Vagina (tissue), 2 donors: ENCODE measurements at regions not wholly inside any gene's neighbourhood (a gene's known extent, or its start where the extent isn't known, plus 50 kb on each side); places are given as distances from the start of the nearest gene placed in this dataset.
"Not testable (repeated sequence)": the region's sequence is repeated elsewhere in the genome, so short reads cannot be mapped to it uniquely, and the experiment has no call there.

Source experiments
- DNase-seq, 2 donors: peaks; one replicate each; pipeline ENCODE4 v3.0.0-alpha.2; 2017; ENCODE audit errors: extremely low spot score in 2 of 2
- H3K27ac ChIP-seq: fragments of 200-600 bp; sonication (generic); one replicate; pipeline ENCODE4 v1.5.1; 2019
- H3K27me3 ChIP-seq: fragments of 200-600 bp; sonication (generic); one replicate; pipeline ENCODE4 v1.5.1; 2019
- H3K36me3 ChIP-seq, 2 donors: fragments of 200-600 bp; sonication (generic); one replicate each; pipeline ENCODE4 v1.5.1; 2017 to 2019
- H3K4me1 ChIP-seq: fragments of 200-600 bp; sonication (generic); one replicate; pipeline ENCODE4 v1.5.1; 2019
- H3K4me3 ChIP-seq, 2 donors: fragments of 200-600 bp; sonication (generic); 1 replicate in 1 of 2; 2 replicates in 1 of 2; pipeline ENCODE4 v1.5.1; 2016 to 2019
- H3K9me3 ChIP-seq: fragments of 200-600 bp; sonication (generic); one replicate; pipeline ENCODE4 v1.5.1; 2019
- CTCF ChIP-seq, 3 experiments: fragments of 450-650 bp in 2 of 3; fragments of 200-600 bp in 1 of 3; sonication (generic) in 1 of 3; IDR thresholded peaks; one replicate each; pipeline ENCODE4 v1.5.1; 2017 to 2019; ENCODE audit warnings: antibody characterized with exemption in 3 of 3, mild to moderate bottlenecking in 2 of 3, moderate library complexity in 2 of 3
- POLR2A ChIP-seq, 2 donors: fragments of 450-650 bp; IDR thresholded peaks; one replicate each; pipeline ENCODE4 v1.6.1; 2017; ENCODE audit warnings: antibody characterized with exemption in 2 of 2, mild to moderate bottlenecking in 2 of 2, moderate library complexity in 2 of 2
- POLR2AphosphoS5 ChIP-seq, 2 donors: sonication (generic); formaldehyde crosslinking; IDR thresholded peaks; one replicate each; pipeline ENCODE4 v1.9.0; 2017; ENCODE audit warnings: antibody characterized with exemption in 2 of 2, mild to moderate bottlenecking in 2 of 2, low read depth in 1 of 2; ENCODE audit not compliant: insufficient read depth in 1 of 2
- intact Hi-C: fragments of 100-400 bp; cut with DNase I; formaldehyde crosslinking; loops from one replicate; pipeline ENCODE4 v1.15.1; 2023

GRCh38 chr9:27829621-27830020, 256.3 kb upstream of the C9orf72 start:
- Histone ChIP-seq H3K4me3 (no peak overlapping the region), H3K36me3 (no peaks in the 10 kb centered on the region), H3K27me3 (no peaks in the 10 kb centered on the region), H3K9me3 (no peaks in the 10 kb centered on the region), H3K27ac (no peak overlapping the region), H3K4me1 (no peaks in the 10 kb centered on the region)
- TF ChIP-seq POLR2AphosphoS5 (IDR thresholded peaks at IDR 0.05; ENCODE audit: insufficient read depth in 1 of 2, low read depth in 1 of 2): no peak
- no peak for TF ChIP-seq POLR2A (IDR thresholded peaks at IDR 0.05)
- no peak for TF ChIP-seq CTCF (IDR thresholded peaks at IDR 0.05)
- DNase-seq: no peak
- intact Hi-C loops: no loop called here

DNA sequence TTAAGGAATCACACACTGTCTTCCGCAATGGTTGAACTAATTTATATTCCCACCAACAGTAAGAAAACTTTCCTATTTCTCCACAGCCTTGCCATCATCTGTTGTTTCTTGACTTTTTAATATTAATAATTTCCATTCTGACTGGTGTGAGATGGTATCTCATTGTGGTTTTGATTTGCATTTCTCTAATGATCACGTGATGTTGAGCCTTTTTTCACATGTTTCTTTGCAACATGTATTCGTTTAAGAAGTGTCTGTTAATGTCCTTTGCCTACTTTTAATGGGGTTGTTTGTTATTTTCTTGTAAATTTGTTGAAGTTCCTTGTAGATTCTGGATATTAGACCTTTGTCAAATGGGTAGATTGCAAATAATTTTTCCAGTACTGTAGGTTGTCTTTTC, 258.8 kb upstream of the C9orf72 start:
- DNase-seq, H3K4me1 ChIP-seq, H3K36me3 ChIP-seq, H3K9me3 ChIP-seq, H3K27me3 ChIP-seq, H3K27ac ChIP-seq, intact Hi-C loops, H3K4me3 ChIP-seq: not testable (repeated sequence)

- no peak for TF ChIP-seq POLR2AphosphoS5 (IDR thresholded peaks at IDR 0.05; ENCODE audit: insufficient read depth in 1 of 2, low read depth in 1 of 2)
- TF ChIP-seq POLR2A (IDR thresholded peaks at IDR 0.05): no peak
- TF ChIP-seq CTCF (IDR thresholded peaks at IDR 0.05): no peak
- Histone ChIP-seq H3K27me3 (no peaks in the 10 kb centered on the region), H3K4me3 (no peak overlapping the region), H3K36me3 (no peaks in the 10 kb centered on the region), H3K9me3 (no peaks in the 10 kb centered on the region), H3K27ac (no peak overlapping the region), H3K4me1 (no peaks in the 10 kb centered on the region)
- no peak for DNase-seq
- intact Hi-C loops: no loop called here
Observed at GRCh38 chr9:27835286-27835685, 262.0 kb upstream of the C9orf72 start.

DNA sequence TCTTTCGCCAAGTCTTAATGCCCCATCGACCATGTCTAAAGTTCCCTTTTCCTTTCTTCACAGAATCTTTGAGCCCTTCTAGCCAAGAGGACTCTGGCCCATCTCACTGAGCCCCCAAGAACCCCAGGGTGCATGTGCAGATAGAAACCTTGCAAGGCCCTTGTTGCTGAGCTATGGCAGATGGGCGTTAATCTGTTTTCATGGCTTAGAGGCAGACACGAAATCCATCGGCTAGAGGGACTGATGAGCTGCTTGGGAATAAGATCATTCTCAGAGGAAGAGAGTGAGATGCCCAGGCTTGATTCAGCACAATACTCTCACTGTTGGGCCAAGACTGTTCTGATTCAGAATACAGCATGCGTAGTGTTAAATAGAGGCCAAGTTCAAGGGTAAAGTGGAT, 262.5 kb upstream of the C9orf72 start:
- DNase-seq: no peak
- no peak overlapping the region for H3K4me3 ChIP-seq
- H3K9me3 ChIP-seq: no peaks in the 10 kb centered on the region
- H3K4me1 ChIP-seq: no peaks in the 10 kb centered on the region
- no peaks in the 10 kb centered on the region for H3K27me3 ChIP-seq
- no peak for TF ChIP-seq POLR2A (IDR thresholded peaks at IDR 0.05)
- TF ChIP-seq CTCF (IDR thresholded peaks at IDR 0.05): no peak
- TF ChIP-seq POLR2AphosphoS5 (IDR thresholded peaks at IDR 0.05; ENCODE audit: insufficient read depth in 1 of 2, low read depth in 1 of 2): no peak
- H3K27ac ChIP-seq: no peak overlapping the region
- intact Hi-C loops: no loop called here
- H3K36me3 ChIP-seq: no peaks in the 10 kb centered on the region

DNA sequence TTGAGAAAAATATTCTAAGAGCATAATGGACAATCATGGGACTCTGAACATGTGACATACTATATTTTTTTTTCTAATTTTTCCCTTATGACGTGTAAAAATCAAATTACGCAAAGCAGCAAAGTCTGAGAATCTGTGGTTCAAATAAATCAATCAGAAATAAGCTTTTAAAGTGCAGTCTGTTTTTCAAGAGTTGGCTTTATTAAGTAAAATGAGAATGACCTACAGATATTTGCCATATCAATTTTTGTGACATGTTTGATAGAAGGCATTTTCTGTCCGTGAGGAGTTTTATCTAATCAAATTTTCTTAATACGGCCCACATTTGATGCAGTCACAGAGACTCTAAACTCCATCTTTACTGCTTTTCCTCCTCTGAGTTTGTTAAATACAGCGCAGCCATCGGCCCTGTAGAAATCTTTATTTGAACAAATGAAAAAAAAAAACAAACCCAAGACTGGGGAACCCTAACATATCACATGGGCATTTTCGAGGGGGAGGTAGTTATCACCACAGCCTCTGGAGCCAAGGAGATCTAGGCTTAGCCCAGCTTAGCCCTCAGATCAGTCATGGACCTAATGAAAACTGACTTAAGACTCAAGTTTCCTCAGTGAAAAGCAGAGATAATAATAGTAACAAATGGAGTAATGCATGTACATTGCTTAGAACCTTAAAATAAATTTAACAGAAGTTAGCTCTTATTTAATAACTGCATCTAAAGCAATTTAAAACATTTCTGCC, 263.6 kb upstream of the C9orf72 start:
- Histone ChIP-seq H3K36me3 (no peaks in the 10 kb centered on the region), H3K4me1 (no peaks in the 10 kb centered on the region), H3K9me3 (no peaks in the 10 kb centered on the region), H3K4me3 (no peak overlapping the region), H3K27ac (no peak overlapping the region), H3K27me3 (no peaks in the 10 kb centered on the region)
- intact Hi-C loops: no loop called here
- DNase-seq: no peak
- no peak for TF ChIP-seq POLR2AphosphoS5 (IDR thresholded peaks at IDR 0.05; ENCODE audit: insufficient read depth in 1 of 2, low read depth in 1 of 2)
- TF ChIP-seq POLR2A (IDR thresholded peaks at IDR 0.05): no peak
- no peak for TF ChIP-seq CTCF (IDR thresholded peaks at IDR 0.05)
